PFSK-1 (cell line): ENCODE measurements at regions not wholly inside any gene's neighbourhood (a gene's known extent, or its start where the extent isn't known, plus 50 kb on each side); places are given as distances from the start of the nearest gene placed in this dataset.

Experiments used
- POLR2AphosphoS5 ChIP-seq: IDR thresholded peaks from 2 replicates; pipeline ENCODE4 v1.6.1; 2012; ENCODE audit warnings: low read depth, mild to moderate bottlenecking, control low read depth, low read length, moderate library complexity
- TAF1 ChIP-seq: IDR thresholded peaks from 2 replicates; pipeline ENCODE4 v1.6.1; 2012; ENCODE audit warnings: low read length, control low read depth, borderline replicate concordance; ENCODE audit not compliant: insufficient read depth

GRCh38 chr20:19141998-19142397 is 70.4 kb upstream of the SLC24A3 start:
- TF ChIP-seq POLR2AphosphoS5 = no peak
- no peak for TF ChIP-seq TAF1
